ENCODE measurements at regions not wholly inside any gene's neighbourhood (a gene's known extent, or its start where the extent isn't known, plus 50 kb on each side); places are given as distances from the start of the nearest gene placed in this dataset.

- DNase-seq (ENCODE audit: low read depth, low spot score): no peak
- in situ Hi-C loops (cut with HindIII; ENCODE audit: low sequenced_read_pairs): no loop called here
- no peak for TF ChIP-seq CTCF (IDR thresholded peaks at IDR 0.05; ENCODE audit: low read depth, low read length)
- no peak overlapping the region for H3K4me3 ChIP-seq (ENCODE audit: low read depth, low read length)
These were observed 621.0 kb upstream of the ANO3 start for GRCh38 chr11:25710975-25711374.

GRCh38 chr11:25727944-25728343 lies 604.0 kb upstream of the ANO3 start:
- TF ChIP-seq CTCF (IDR thresholded peaks at IDR 0.05; ENCODE audit: low read depth, low read length): no peak
- in situ Hi-C loops (cut with HindIII; ENCODE audit: low sequenced_read_pairs): no loop called here
- H3K4me3 ChIP-seq (ENCODE audit: low read depth, low read length): no peak overlapping the region

GRCh38 chr11:25730230-25730629 lies 601.7 kb upstream of the ANO3 start:
- DNase-seq (ENCODE audit: low read depth, low spot score): no peak
- no peak for TF ChIP-seq CTCF (IDR thresholded peaks at IDR 0.05; ENCODE audit: low read depth, low read length)
- H3K4me3 ChIP-seq (ENCODE audit: low read depth, low read length): no peak overlapping the region
- in situ Hi-C loops (cut with HindIII; ENCODE audit: low sequenced_read_pairs): no loop called here

More at GRCh38 chr11:25727944-25728343, 604.0 kb upstream of the ANO3 start:
- no peak for DNase-seq (ENCODE audit: low read depth, low spot score)

- TF ChIP-seq CTCF (IDR thresholded peaks at IDR 0.05; ENCODE audit: low read depth, low read length): peak; percentile 14
- no peak overlapping the region for H3K4me3 ChIP-seq (ENCODE audit: low read depth, low read length)
- in situ Hi-C loops (cut with HindIII; ENCODE audit: low sequenced_read_pairs): no loop called here
- no peak for DNase-seq (ENCODE audit: low read depth, low spot score)
These were observed 598.2 kb upstream of the ANO3 start for GRCh38 chr11:25733777-25734176.

- in situ Hi-C loops (cut with HindIII; ENCODE audit: low sequenced_read_pairs): no loop called here
- H3K4me3 ChIP-seq (ENCODE audit: low read depth, low read length): no peak overlapping the region
- TF ChIP-seq CTCF (IDR thresholded peaks at IDR 0.05; ENCODE audit: low read depth, low read length): peak; percentile 44
- DNase-seq (ENCODE audit: low read depth, low spot score): peak; percentile 36
These were observed 597.2 kb upstream of the ANO3 start for GRCh38 chr11:25734591-25735211.

GRCh38 chr11:25737071-25737675 lies 594.8 kb upstream of the ANO3 start:
- no peak for TF ChIP-seq CTCF (IDR thresholded peaks at IDR 0.05; ENCODE audit: low read depth, low read length)
- no peak overlapping the region for H3K4me3 ChIP-seq (ENCODE audit: low read depth, low read length)
- in situ Hi-C loops (cut with HindIII; ENCODE audit: low sequenced_read_pairs): no loop called here
- no peak for DNase-seq (ENCODE audit: low read depth, low spot score)

Data from astrocyte of the spinal cord (primary cell).